ENCODE measurements at regions not wholly inside any gene's neighbourhood (a gene's known extent, or its start where the extent isn't known, plus 50 kb on each side); places are given as distances from the start of the nearest gene placed in this dataset.
A peak's percentile ranks its signal among the peaks of the same experiment; 100 is the strongest.
"Not testable (repeated sequence)": the region's sequence is repeated elsewhere in the genome, so short reads cannot be mapped to it uniquely, and the experiment has no call there.

GRCh38 chr4:158122501-158122900, 50.3 kb downstream of the GASK1B start:
- TF ChIP-seq POLR2A (IDR thresholded peaks at IDR 0.05; ENCODE audit: low read depth, low read length): no peak
- no peak for DNase-seq (ENCODE audit: insufficient read length, low spot score)
- FAIRE-seq: no peak

- no peak for TF ChIP-seq POLR2A (IDR thresholded peaks at IDR 0.05; ENCODE audit: low read depth, low read length)
- peak; percentile 15 for DNase-seq (ENCODE audit: insufficient read length, low spot score)
- FAIRE-seq: peak; percentile 38
Measured at GRCh38 chr4:158121161-158121579, 51.7 kb downstream of the GASK1B start.

DNA sequence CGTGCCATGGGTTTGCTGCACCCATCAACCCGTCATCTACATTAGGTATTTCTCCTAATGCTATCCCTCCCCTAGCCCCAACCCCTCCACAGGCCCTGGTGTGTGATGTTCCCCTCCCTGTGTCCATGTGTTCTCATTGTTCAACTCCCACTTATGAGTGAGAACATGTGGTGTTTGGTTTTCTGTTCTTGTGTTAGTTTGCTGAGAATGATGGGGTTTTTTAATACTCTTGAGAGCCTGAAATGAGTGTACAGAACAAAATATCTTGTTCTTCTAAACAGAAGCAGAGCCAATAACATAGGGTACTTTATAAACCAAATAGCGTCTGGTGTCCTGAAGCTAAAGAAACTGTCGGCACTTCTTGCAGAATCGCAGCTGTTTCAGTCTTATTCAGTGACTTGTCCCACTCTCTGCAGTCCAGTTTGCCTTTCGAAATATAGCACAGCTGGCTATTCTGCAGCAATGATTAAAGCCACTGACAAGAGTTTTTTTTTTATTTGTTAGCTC, 52.1 kb downstream of the GASK1B start:
- FAIRE-seq; DNase-seq (ENCODE audit: insufficient read length, low spot score): not testable (repeated sequence)

DNA sequence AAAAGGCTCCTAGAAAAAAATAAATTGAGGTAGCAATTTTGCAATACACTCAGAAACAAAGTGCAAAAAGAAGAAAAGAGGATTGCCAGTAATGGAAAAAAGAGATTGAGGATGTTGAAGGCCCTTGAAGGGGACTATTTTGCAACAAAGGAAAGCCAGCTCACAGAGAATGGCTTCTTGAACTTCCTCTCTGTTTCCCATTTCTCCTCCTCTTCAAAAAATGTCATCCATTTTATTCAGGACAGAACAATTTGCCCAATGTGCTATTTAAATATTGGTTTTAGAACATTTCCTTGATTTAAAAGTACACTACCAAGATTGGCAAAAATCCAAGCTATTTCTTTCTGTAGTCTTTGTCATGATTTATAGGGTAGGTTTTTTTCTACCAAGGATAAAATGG, 60.2 kb downstream of the GASK1B start:
- FAIRE-seq (no peak), DNase-seq (ENCODE audit: insufficient read length, low spot score) (no peak)

DNA sequence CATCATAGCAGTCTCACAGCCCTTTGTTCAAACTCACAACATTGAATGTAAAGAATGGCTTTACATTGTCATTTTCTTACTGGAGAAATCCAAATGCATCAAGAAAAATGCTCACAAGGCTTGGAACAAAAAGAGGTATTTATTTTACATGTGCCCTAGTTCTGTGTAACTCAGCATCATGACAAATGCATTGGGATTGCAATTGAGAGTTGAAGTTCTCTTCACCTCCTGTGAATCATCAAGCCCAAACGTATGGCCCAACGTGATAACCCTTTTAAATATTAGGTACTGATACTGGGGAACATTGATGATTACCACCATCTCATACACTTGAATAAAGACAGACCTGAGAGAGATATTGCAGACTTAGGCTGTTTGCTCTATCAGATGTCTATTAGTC, 61.6 kb downstream of the GASK1B start:
- FAIRE-seq (peak; percentile 68), DNase-seq (ENCODE audit: insufficient read length, low spot score) (no peak)
- no peak for TF ChIP-seq POLR2A (IDR thresholded peaks at IDR 0.05; ENCODE audit: low read depth, low read length)

More for the DNA sequence above, 60.2 kb downstream of the GASK1B start:
- TF ChIP-seq POLR2A (IDR thresholded peaks at IDR 0.05; ENCODE audit: low read depth, low read length): no peak

- TF ChIP-seq POLR2A (IDR thresholded peaks at IDR 0.05; ENCODE audit: low read depth, low read length): no peak
- DNase-seq (ENCODE audit: insufficient read length, low spot score) (no peak), FAIRE-seq (no peak)
Measured at GRCh38 chr4:158102904-158103303, 69.9 kb downstream of the GASK1B start.

DNA sequence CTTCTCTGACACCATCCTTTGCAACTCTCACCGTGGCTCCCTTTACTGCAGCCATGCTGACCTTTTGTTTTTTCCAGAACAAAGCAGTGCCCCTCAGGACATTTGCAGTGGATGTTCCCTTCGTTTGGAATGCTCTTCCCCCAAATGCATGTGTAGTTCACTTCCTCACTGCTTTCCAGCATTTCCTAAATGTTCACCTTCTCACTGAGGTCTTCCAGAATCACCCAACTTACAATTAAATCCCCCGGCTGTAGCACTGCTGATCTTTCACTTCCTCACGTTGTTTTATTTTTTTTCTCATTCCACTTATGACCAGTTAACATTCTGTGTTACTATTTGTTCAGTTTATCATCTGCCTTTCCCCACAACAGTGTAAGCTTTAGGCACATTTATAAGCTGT, 73.1 kb downstream of the GASK1B start:
- DNase-seq (ENCODE audit: insufficient read length, low spot score): no peak
- no peak for TF ChIP-seq POLR2A (IDR thresholded peaks at IDR 0.05; ENCODE audit: low read depth, low read length)

DNA sequence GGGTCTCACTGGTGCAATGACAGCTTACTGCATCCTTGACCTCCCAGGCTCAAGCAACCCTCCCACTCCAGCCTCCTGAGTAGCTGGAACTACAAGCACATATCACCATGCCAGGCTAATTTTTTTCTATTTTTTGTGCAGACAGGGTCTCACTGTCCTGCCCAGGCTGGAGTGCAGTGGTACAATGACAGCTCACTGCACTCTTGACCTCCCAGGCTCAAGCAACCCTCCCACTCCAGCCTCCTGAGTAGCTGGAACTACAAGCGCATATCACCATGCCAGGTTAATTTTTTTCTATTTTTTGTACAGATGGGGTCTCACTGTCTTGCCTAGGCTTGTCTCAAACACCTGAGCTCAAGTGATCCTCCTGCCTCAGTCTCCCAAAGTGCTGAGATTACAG, 74.0 kb downstream of the GASK1B start:
- FAIRE-seq: no peak
- DNase-seq (ENCODE audit: insufficient read length, low spot score): no peak

More for the DNA sequence above, 73.1 kb downstream of the GASK1B start:
- no peak for FAIRE-seq

GRCh38 chr4:158094413-158095134, 78.3 kb downstream of the GASK1B start:
- DNase-seq (ENCODE audit: insufficient read length, low spot score) (peak; percentile 7), FAIRE-seq (peak; percentile 97)
- no peak for TF ChIP-seq POLR2A (IDR thresholded peaks at IDR 0.05; ENCODE audit: low read depth, low read length)

More for the DNA sequence above, 74.0 kb downstream of the GASK1B start:
- TF ChIP-seq POLR2A (IDR thresholded peaks at IDR 0.05; ENCODE audit: low read depth, low read length): no peak

DNA sequence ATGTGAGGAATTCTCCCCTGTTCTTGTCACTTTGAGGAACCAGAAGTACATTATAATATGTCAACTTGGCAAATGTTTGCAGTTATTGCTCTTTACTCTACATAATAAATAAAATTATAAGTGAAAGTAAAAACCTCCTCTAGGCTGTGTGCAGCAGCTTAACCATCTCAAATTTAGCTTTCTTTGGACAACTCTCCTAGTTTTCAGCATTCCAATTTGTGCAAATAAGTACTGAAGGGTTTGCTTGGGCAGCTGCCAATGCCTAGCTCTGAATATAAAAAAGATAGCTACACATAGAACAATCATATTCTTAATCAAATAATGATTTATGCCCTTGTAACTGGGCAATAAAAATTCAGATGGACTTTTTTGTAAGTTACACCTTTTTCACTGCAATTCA, 82.5 kb downstream of the GASK1B start:
- TF ChIP-seq POLR2A (IDR thresholded peaks at IDR 0.05; ENCODE audit: low read depth, low read length): no peak
- no peak for FAIRE-seq
- DNase-seq (ENCODE audit: insufficient read length, low spot score): no peak

DNA sequence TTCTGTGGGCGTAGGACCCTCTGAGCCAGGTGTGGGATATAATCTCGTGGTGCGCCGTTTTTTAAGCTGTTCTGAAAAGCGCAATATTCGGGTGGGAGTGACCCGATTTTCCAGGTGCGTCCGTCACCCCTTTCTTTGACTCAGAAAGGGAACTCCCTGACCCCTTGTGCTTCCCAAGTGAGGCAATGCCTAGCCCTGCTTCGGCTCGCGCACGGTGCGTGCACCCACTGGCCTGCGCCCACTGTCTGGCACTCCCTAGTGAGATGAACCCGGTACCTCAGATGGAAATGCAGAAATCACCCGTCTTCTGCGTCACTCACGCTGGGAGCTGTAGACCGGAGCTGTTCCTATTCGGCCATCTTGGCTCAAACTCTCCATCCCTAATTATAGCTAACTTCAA, 82.9 kb downstream of the GASK1B start:
- not testable (repeated sequence) for FAIRE-seq; DNase-seq (ENCODE audit: insufficient read length, low spot score)

DNA sequence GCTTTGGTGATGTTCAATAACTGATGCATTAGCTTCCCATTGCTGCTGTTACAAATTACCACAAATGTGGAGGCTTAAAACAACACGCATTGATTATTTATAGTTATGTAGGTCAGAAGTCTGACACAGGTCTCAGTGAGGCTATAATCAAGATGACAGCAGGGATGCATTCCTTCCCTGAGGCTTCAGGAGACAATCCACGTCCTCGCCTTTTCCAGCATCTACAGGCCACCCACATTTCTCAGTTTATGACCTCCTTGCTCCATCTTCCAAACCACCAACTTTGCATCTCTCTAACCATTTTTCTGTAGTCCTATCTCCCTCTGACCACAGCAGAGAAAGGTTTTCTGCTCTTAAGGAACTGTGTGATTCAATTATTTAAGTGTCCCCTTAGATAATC, 92.5 kb downstream of the GASK1B start:
- DNase-seq (ENCODE audit: insufficient read length, low spot score) (no peak), FAIRE-seq (no peak)

DNA sequence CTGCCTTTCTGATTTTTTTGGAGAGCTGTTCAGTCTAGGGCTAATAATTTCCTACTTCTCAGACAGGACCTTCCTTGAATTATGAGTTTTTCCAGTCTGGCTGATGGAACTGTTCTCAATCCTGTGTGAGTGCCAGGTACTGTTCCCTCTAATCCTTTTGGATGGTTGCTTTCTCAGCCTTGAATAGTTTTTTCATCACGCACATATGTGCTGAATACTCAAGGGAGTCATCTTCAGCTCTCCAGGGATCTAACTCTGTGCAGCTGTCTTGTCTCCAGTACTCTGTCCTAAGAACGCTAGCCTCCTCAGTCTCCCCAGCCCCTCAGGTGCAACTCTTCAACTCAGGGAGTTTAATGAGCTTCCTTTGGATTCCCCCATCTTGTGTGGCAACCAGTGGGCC, 93.2 kb downstream of the GASK1B start:
- no peak for FAIRE-seq
- TF ChIP-seq POLR2A (IDR thresholded peaks at IDR 0.05; ENCODE audit: low read depth, low read length): no peak
- DNase-seq (ENCODE audit: insufficient read length, low spot score): no peak

More for the DNA sequence above, 92.5 kb downstream of the GASK1B start:
- TF ChIP-seq POLR2A (IDR thresholded peaks at IDR 0.05; ENCODE audit: low read depth, low read length): no peak

DNA sequence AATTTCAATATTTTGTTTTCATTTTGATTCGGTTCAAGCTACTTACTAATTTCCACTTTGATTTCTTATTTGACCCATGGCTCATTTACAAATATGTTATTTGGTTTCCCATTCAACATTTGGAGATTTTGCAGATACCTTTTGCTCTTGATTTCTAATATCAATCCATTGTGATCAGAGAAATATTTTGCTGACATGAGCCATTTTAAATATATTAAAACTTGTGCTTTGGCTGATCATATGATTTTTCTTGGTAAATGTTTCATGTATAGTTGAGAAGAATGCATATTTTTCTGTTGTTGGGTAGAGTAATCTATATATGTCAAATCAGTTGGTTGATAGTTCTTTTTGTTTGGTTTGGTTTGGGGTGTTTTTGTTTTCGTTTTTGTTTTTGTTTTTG, 95.0 kb downstream of the GASK1B start:
- DNase-seq (ENCODE audit: insufficient read length, low spot score) (no peak), FAIRE-seq (no peak)
- no peak for TF ChIP-seq POLR2A (IDR thresholded peaks at IDR 0.05; ENCODE audit: low read depth, low read length)

- TF ChIP-seq POLR2A (IDR thresholded peaks at IDR 0.05; ENCODE audit: low read depth, low read length): no peak
- no peak for FAIRE-seq
- no peak for DNase-seq (ENCODE audit: insufficient read length, low spot score)
Measured at GRCh38 chr4:158074851-158075250, 98.0 kb downstream of the GASK1B start.

Data from H54 (cell line).